ENCODE measurements at regions not wholly inside any gene's neighbourhood (a gene's known extent, or its start where the extent isn't known, plus 50 kb on each side); places are given as distances from the start of the nearest gene placed in this dataset.

- TF ChIP-seq REST (IDR thresholded peaks at IDR 0.05; ENCODE audit: insufficient read depth in 1 of 2, low read depth in 2 of 2, low read length in 2 of 2) (no peak), TAF1 (IDR thresholded peaks at IDR 0.05; ENCODE audit: borderline replicate concordance, insufficient read depth, low read length) (no peak), SIN3A (IDR thresholded peaks at IDR 0.05; ENCODE audit: borderline replicate concordance, insufficient read depth, low read length) (no peak)
These were observed 133.6 kb upstream of the JUN start for GRCh38 chr1:58917436-58917835.

All from PFSK-1 (cell line).